Liver (tissue), 8 donors: ENCODE measurements at regions not wholly inside any gene's neighbourhood (a gene's known extent, or its start where the extent isn't known, plus 50 kb on each side); places are given as distances from the start of the nearest gene placed in this dataset.

Experiments used
- DNase-seq: peaks from one replicate; pipeline ENCODE4 v3.0.0-alpha.2; 2017; ENCODE audit warnings: low spot score
- H3K27ac ChIP-seq, 2 donors: one replicate each; pipeline ENCODE4 v1.7.0; 2013; ENCODE audit warnings: inconsistent platforms in 2 of 2, low read length in 2 of 2, control low read depth in 1 of 2, low read depth in 1 of 2, mild to moderate bottlenecking in 1 of 2
- H3K27me3 ChIP-seq, 4 donors: one replicate each; pipeline versions ENCODE4 v1.6.1 to v1.7.0; 2013; ENCODE audit warnings: low read length in 3 of 4, inconsistent platforms in 1 of 4, mild to moderate bottlenecking in 1 of 4, moderate library complexity in 1 of 4; ENCODE audit not compliant: control insufficient read depth in 4 of 4, insufficient read depth in 4 of 4
- H3K36me3 ChIP-seq, 4 donors: one replicate each; pipeline versions ENCODE4 v1.6.1 to v1.7.0; 2013; ENCODE audit warnings: low read length in 3 of 4, mild to moderate bottlenecking in 3 of 4, low read depth in 1 of 4, moderate library complexity in 1 of 4; ENCODE audit not compliant: control insufficient read depth in 4 of 4, insufficient read depth in 3 of 4
- H3K4me1 ChIP-seq, 4 donors: one replicate each; pipeline versions ENCODE4 v1.6.1 to v1.7.0; 2013; ENCODE audit warnings: low read length in 3 of 4, mild to moderate bottlenecking in 3 of 4, moderate library complexity in 1 of 4; ENCODE audit not compliant: control insufficient read depth in 4 of 4, insufficient read depth in 4 of 4
- H3K4me3 ChIP-seq, 3 donors: one replicate each; pipeline versions ENCODE4 v1.6.1 to v1.7.0; 2013; ENCODE audit warnings: low read length in 3 of 3, control low read depth in 1 of 3, low read depth in 1 of 3, mild to moderate bottlenecking in 1 of 3
- H3K9ac ChIP-seq, 2 donors: one replicate each; pipeline ENCODE4 v1.7.0; 2013; ENCODE audit warnings: low read length in 2 of 2, mild to moderate bottlenecking in 2 of 2, moderate library complexity in 2 of 2, control low read depth in 1 of 2, low read depth in 1 of 2
- H3K9me3 ChIP-seq, 4 donors: one replicate each; pipeline versions ENCODE4 v1.6.1 to v1.7.0; 2013; ENCODE audit warnings: low read length in 3 of 4; ENCODE audit not compliant: control insufficient read depth in 4 of 4
- EGR1 ChIP-seq, 2 donors: IDR thresholded peaks; 2 replicates each; pipeline ENCODE4 v1.6.1; 2016 to 2018; ENCODE audit warnings: antibody characterized with exemption in 2 of 2, low read depth in 2 of 2
- FOXA1 ChIP-seq: IDR thresholded peaks from 2 replicates; pipeline ENCODE4 v1.6.1; 2016; ENCODE audit warnings: antibody characterized with exemption
- FOXA2 ChIP-seq: IDR thresholded peaks from 2 replicates; pipeline ENCODE4 v1.6.1; 2016; ENCODE audit warnings: antibody characterized with exemption
- GABPA ChIP-seq, 2 donors: IDR thresholded peaks in 1 of 2; conservative IDR thresholded peaks in 1 of 2; 2 replicates each; pipeline ENCODE4 v1.6.1; 2016; ENCODE audit warnings: antibody characterized with exemption in 2 of 2, mild to moderate bottlenecking in 1 of 2, moderate library complexity in 1 of 2
- HNF4A ChIP-seq, 2 donors: conservative IDR thresholded peaks; 2 replicates each; pipeline ENCODE4 v1.6.1; 2016; ENCODE audit warnings: antibody characterized with exemption in 2 of 2, mild to moderate bottlenecking in 2 of 2
- HNF4G ChIP-seq: IDR thresholded peaks from 2 replicates; pipeline ENCODE4 v1.6.1; 2016; ENCODE audit warnings: antibody characterized with exemption
- JUND ChIP-seq, 2 donors: IDR thresholded peaks; 2 replicates each; pipeline ENCODE4 v1.6.1; 2016; ENCODE audit warnings: antibody characterized with exemption in 2 of 2
- RAD21 ChIP-seq, 2 donors: IDR thresholded peaks; 2 replicates each; pipeline ENCODE4 v1.6.1; 2016; ENCODE audit warnings: antibody characterized with exemption in 2 of 2, mild to moderate bottlenecking in 2 of 2
- RXRA ChIP-seq, 2 donors: IDR thresholded peaks; 2 replicates each; pipeline ENCODE4 v1.6.1; 2017 to 2018; ENCODE audit warnings: antibody characterized with exemption in 2 of 2, mild to moderate bottlenecking in 1 of 2
- SP1 ChIP-seq: IDR thresholded peaks from 2 replicates; pipeline ENCODE4 v1.6.1; 2018; ENCODE audit warnings: antibody characterized with exemption, mild to moderate bottlenecking
- TAF1 ChIP-seq: conservative IDR thresholded peaks from 2 replicates; pipeline ENCODE4 v1.6.1; 2016; ENCODE audit warnings: antibody characterized with exemption, mild to moderate bottlenecking
- YY1 ChIP-seq: IDR thresholded peaks from 2 replicates; pipeline ENCODE4 v1.6.1; 2016; ENCODE audit warnings: antibody characterized with exemption, mild to moderate bottlenecking
- WGBS: extraction: QIAGEN DNeasy Blood & Tissue Kit; methylation state at CpG from one replicate; pipeline ENCODE4 v1.1.7; 2013; 5-methylcytosine and 5-hydroxymethylcytosine counted together
- TF ChIP-seq, protein P1 (sequence below): fragments of 150-350 bp; IDR thresholded peaks from 2 replicates; pipeline ENCODE4 v1.5.1; 2017; ENCODE audit warnings: improper control_type of control experiment, low read depth, low read length; ENCODE audit not compliant: missing input control
- TF ChIP-seq, protein P2 (sequence below): IDR thresholded peaks from 2 replicates; pipeline ENCODE4 v1.6.1; 2016; ENCODE audit warnings: antibody characterized with exemption
- TF ChIP-seq, protein P3 (sequence below): IDR thresholded peaks from 2 replicates; pipeline ENCODE4 v1.6.1; 2016; ENCODE audit warnings: antibody characterized with exemption, mild to moderate bottlenecking
- TF ChIP-seq, protein P4 (sequence below): IDR thresholded peaks from 2 replicates; pipeline ENCODE4 v1.6.1; 2016; ENCODE audit warnings: antibody characterized with exemption
- TF ChIP-seq, protein P5 (sequence below): IDR thresholded peaks from 2 replicates; pipeline ENCODE4 v1.6.1; 2016; ENCODE audit warnings: antibody characterized with exemption
- donor health status: healthy.
- donor health status: healthy.
- donor health status: healthy.
- donor health status: healthy.
- donor health status: healthy.

DNA sequence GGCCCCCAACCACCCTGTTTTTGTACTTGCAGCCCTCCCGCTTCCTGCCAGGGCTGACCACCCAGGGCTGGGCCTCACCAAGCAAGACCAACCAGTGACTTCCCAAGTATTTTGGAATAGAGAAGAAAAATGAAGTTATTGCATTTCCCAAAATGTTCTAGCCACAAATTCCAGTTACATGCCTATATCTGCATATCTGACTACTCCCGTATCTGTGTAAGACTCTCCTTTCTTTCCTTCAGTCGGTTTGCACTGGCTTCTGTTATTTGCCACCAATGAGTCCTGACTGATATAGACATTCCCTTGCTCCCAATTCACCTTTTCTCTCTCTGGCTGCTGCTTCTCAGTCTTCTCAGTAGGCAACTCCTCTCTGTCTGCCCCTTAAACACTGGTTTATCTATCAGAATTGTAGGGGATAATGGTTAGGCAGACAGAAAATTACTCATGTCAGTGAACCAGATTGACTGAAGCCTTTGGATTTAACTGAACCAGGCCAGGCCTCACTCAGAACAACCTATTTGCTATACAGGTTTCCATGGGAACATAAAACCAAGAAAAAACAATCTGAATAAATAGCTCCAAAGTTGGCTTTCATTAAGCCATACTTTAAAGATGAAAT lies 85.3 kb downstream of the SPTSSA start:
- no peak for TF ChIP-seq RXRA (IDR thresholded peaks at IDR 0.05)
- TF ChIP-seq FOXA1: no peak
- no peak for TF ChIP-seq JUND (IDR thresholded peaks at IDR 0.05)
- DNase-seq: no peak
- Histone ChIP-seq H3K27ac (no peak overlapping the region), H3K4me3 (no peak overlapping the region), H3K36me3 (no peaks in the 10 kb centered on the region), H3K9ac (no peak overlapping the region), H3K27me3 (no peaks in the 10 kb centered on the region), H3K4me1 (no peaks in the 10 kb centered on the region), H3K9me3 (no peaks in the 10 kb centered on the region)
- WGBS: 88% methylated on average over 3 of the region's 3 CpGs

DNA sequence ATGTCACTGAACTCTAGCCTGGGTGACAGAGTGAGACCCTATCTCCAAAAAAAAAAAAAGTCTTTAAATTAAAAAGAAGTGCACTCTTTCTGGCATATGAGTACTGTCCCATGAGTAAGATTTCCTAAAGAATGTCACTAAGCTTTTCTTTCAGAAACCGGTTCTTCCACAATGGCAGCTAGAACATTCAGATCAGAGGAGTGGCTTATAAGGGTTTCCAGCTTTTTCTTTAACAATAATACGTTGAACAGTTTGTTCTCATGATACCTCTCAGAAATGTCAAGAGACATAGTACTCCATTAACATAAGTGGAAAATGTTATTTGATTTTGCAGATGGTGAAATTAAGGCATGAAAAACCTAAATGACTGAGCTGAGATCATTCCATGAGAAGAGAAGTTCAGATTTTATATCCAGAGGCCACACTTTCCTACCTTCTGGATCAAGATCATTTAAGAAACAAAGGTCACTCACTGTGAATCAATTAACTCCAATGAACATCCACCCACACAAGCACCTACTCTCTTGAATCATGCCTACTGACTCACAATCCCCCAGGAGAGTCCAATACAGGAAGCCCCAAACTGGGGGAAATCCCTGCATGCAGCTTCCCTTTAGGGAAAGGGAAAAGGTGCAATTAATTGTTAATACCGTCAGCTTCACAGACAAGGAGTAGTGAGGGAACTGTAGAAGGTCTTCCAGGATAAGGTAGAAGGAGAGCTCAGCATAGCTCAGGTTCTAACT lies 86.9 kb downstream of the SPTSSA start:
- TF ChIP-seq, protein P1, sequence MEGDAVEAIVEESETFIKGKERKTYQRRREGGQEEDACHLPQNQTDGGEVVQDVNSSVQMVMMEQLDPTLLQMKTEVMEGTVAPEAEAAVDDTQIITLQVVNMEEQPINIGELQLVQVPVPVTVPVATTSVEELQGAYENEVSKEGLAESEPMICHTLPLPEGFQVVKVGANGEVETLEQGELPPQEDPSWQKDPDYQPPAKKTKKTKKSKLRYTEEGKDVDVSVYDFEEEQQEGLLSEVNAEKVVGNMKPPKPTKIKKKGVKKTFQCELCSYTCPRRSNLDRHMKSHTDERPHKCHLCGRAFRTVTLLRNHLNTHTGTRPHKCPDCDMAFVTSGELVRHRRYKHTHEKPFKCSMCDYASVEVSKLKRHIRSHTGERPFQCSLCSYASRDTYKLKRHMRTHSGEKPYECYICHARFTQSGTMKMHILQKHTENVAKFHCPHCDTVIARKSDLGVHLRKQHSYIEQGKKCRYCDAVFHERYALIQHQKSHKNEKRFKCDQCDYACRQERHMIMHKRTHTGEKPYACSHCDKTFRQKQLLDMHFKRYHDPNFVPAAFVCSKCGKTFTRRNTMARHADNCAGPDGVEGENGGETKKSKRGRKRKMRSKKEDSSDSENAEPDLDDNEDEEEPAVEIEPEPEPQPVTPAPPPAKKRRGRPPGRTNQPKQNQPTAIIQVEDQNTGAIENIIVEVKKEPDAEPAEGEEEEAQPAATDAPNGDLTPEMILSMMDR: no peak
- TF ChIP-seq, protein P2, sequence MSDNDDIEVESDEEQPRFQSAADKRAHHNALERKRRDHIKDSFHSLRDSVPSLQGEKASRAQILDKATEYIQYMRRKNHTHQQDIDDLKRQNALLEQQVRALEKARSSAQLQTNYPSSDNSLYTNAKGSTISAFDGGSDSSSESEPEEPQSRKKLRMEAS: no peak
- peak in 1 of 2 donors; percentile 22 for TF ChIP-seq HNF4A (conservative IDR thresholded peaks at IDR 0.05)
- no peak for DNase-seq
- H3K36me3 ChIP-seq: no peaks in the 10 kb centered on the region
- H3K4me1 ChIP-seq: no peaks in the 10 kb centered on the region
- H3K9ac ChIP-seq: no peak overlapping the region
- H3K4me3 ChIP-seq: no peak overlapping the region
- no peak overlapping the region for H3K27ac ChIP-seq
- 86% methylated on average over 3 of the region's 3 CpGs for WGBS
- no peaks in the 10 kb centered on the region for H3K27me3 ChIP-seq
- no peaks in the 10 kb centered on the region for H3K9me3 ChIP-seq

DNA sequence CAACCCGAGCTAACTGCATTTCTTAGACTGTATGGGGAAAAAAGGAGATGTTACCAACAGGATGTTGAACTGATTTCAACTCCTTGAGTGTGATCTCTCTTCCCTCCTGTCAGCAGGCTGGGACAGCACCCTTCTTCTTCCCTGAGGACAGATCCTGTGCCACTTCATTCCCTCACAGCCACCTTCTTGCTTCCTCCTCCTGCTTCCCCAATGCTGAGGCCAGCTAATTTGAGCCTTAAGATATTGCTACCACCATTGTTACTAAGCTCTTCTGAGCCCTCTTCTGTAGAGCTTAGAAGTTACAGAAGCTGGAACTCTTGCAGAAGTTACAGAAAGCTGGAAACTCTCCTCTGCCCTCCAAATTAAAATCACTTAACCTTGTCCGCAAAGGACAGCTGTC lies 88.8 kb downstream of the SPTSSA start:
- 47% methylated on average over 2 of the region's 2 CpGs for WGBS

More for the DNA sequence above, 88.8 kb downstream of the SPTSSA start:
- H3K4me1 ChIP-seq: peaks cover 0 to 6% (median 0%) of the 10 kb centered on the region in 4 donors
- no peak overlapping the region for H3K4me3 ChIP-seq
- TF ChIP-seq GABPA (IDR thresholded peaks at IDR 0.05 in 1 of 2, conservative IDR thresholded peaks at IDR 0.05 in 1 of 2) (no peak), HNF4G (no peak), FOXA1 (no peak), HNF4A (conservative IDR thresholded peaks at IDR 0.05) (no peak), SP1 (no peak), EGR1 (IDR thresholded peaks at IDR 0.05; ENCODE audit: low read depth in 2 of 2) (no peak), TAF1 (no peak), RXRA (IDR thresholded peaks at IDR 0.05) (no peak), YY1 (no peak), RAD21 (IDR thresholded peaks at IDR 0.05) (no peak), FOXA2 (no peak)
- TF ChIP-seq, protein P3, sequence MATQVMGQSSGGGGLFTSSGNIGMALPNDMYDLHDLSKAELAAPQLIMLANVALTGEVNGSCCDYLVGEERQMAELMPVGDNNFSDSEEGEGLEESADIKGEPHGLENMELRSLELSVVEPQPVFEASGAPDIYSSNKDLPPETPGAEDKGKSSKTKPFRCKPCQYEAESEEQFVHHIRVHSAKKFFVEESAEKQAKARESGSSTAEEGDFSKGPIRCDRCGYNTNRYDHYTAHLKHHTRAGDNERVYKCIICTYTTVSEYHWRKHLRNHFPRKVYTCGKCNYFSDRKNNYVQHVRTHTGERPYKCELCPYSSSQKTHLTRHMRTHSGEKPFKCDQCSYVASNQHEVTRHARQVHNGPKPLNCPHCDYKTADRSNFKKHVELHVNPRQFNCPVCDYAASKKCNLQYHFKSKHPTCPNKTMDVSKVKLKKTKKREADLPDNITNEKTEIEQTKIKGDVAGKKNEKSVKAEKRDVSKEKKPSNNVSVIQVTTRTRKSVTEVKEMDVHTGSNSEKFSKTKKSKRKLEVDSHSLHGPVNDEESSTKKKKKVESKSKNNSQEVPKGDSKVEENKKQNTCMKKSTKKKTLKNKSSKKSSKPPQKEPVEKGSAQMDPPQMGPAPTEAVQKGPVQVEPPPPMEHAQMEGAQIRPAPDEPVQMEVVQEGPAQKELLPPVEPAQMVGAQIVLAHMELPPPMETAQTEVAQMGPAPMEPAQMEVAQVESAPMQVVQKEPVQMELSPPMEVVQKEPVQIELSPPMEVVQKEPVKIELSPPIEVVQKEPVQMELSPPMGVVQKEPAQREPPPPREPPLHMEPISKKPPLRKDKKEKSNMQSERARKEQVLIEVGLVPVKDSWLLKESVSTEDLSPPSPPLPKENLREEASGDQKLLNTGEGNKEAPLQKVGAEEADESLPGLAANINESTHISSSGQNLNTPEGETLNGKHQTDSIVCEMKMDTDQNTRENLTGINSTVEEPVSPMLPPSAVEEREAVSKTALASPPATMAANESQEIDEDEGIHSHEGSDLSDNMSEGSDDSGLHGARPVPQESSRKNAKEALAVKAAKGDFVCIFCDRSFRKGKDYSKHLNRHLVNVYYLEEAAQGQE: no peak
- TF ChIP-seq, protein P4, sequence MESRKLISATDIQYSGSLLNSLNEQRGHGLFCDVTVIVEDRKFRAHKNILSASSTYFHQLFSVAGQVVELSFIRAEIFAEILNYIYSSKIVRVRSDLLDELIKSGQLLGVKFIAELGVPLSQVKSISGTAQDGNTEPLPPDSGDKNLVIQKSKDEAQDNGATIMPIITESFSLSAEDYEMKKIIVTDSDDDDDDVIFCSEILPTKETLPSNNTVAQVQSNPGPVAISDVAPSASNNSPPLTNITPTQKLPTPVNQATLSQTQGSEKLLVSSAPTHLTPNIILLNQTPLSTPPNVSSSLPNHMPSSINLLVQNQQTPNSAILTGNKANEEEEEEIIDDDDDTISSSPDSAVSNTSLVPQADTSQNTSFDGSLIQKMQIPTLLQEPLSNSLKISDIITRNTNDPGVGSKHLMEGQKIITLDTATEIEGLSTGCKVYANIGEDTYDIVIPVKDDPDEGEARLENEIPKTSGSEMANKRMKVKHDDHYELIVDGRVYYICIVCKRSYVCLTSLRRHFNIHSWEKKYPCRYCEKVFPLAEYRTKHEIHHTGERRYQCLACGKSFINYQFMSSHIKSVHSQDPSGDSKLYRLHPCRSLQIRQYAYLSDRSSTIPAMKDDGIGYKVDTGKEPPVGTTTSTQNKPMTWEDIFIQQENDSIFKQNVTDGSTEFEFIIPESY: no peak
- TF ChIP-seq, protein P1: no peak
- TF ChIP-seq, protein P5, sequence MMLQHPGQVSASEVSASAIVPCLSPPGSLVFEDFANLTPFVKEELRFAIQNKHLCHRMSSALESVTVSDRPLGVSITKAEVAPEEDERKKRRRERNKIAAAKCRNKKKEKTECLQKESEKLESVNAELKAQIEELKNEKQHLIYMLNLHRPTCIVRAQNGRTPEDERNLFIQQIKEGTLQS: no peak
- DNase-seq: no peak
- no peak overlapping the region for H3K9ac ChIP-seq
- H3K36me3 ChIP-seq: no peaks in the 10 kb centered on the region
- H3K9me3 ChIP-seq: no peaks in the 10 kb centered on the region
- H3K27me3 ChIP-seq: no peaks in the 10 kb centered on the region
- H3K27ac ChIP-seq: no peak overlapping the region
